22Rv1 (cell line): ENCODE measurements at regions not wholly inside any gene's neighbourhood (a gene's known extent, or its start where the extent isn't known, plus 50 kb on each side); places are given as distances from the start of the nearest gene placed in this dataset.
"Not testable (repeated sequence)": the region's sequence is repeated elsewhere in the genome, so short reads cannot be mapped to it uniquely, and the experiment has no call there.

Experiments used
- H3K27ac ChIP-seq: fragments of 450-650 bp; 2 replicates; pipeline ENCODE4 v1.5.1; 2017
- CTCF ChIP-seq: fragments of 450-650 bp; IDR thresholded peaks from 2 replicates; pipeline ENCODE4 v1.5.1; 2017; ENCODE audit warnings: mild to moderate bottlenecking
- ZFX ChIP-seq: fragments of 450-650 bp; IDR thresholded peaks from 2 replicates; pipeline ENCODE4 v1.6.1; 2017; ENCODE audit warnings: antibody characterized with exemption, borderline replicate concordance

DNA sequence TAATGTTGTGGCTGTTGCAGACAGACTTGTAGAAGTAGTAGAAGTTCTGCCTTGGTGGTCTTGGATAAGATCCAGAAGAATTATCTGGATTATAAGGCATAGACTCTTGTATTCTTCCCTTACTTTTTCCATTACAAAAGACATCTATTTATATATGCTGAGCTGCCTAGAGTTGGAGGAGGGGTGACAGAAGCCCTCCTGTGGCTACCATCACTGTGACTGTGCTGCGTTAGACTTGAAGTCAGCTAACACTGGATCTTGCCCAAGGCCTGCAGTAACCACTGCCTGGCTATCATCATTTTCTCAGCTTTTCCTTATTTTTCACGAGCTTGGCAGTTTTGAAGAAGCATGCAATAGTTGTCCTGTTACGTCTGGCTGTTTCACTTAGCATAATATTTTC lies 684.8 kb upstream of the BCHE start:
- TF ChIP-seq ZFX = no peak
- TF ChIP-seq CTCF = no peak
- H3K27ac ChIP-seq = no peak overlapping the region

DNA sequence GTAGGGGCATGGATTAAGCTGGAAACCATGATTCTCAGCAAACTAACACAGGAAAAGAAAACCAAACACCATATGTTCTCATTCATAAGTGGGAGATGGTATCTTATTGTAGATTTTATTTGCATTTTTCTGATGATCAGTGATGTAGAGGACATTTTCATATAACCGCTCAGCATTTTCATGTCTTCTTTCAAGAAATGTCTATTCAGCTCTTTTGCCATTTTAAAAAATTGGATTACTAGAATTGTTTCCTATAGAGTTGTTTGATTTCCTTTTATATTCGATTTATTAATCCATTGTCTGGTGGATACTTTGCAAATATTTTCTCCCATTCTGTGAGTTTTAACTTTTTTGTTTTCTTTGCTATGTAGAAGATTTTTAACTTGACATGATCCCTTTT lies 682.2 kb upstream of the BCHE start:
- TF ChIP-seq CTCF (no peak), ZFX (no peak)
- no peak overlapping the region for H3K27ac ChIP-seq

DNA sequence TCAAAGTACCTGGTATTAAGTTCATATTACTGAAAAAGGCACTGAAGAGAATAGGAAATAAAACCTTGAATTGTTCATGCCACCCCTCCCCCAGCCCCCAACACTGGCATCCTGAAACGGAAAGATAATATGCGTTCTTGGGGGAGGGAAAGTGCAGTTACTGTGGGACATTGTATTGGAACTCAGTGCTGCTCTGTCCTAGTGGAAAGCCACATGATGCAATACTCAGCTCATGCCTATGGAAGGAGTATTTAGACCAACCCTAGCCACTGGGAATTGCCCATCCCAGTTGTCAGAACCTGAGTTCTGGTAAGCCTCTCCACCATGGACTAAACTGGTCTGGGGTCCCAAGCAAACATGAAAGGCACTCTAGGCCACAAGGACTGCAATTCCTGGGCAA lies 680.8 kb upstream of the BCHE start:
- no peak for TF ChIP-seq ZFX
- TF ChIP-seq CTCF = no peak
- no peak overlapping the region for H3K27ac ChIP-seq

- TF ChIP-seq ZFX = no peak
- no peak for TF ChIP-seq CTCF
- H3K27ac ChIP-seq = no peak overlapping the region
Observed at GRCh38 chr3:166510382-166510781, 673.2 kb upstream of the BCHE start.

GRCh38 chr3:166500420-166500819 lies 663.2 kb upstream of the BCHE start:
- not testable (repeated sequence) for H3K27ac ChIP-seq

- TF ChIP-seq CTCF (no peak), ZFX (no peak)
Observed at GRCh38 chr3:166499636-166500035, 662.4 kb upstream of the BCHE start.

GRCh38 chr3:166498446-166498845 lies 661.2 kb upstream of the BCHE start:
- TF ChIP-seq CTCF (no peak), ZFX (no peak)
- H3K27ac ChIP-seq = no peak overlapping the region

More at GRCh38 chr3:166499636-166500035, 662.4 kb upstream of the BCHE start:
- no peak overlapping the region for H3K27ac ChIP-seq

GRCh38 chr3:166489826-166490225 lies 652.6 kb upstream of the BCHE start:
- no peak for TF ChIP-seq CTCF
- TF ChIP-seq ZFX = no peak
- H3K27ac ChIP-seq = no peak overlapping the region
